HepG2 (cell line): ENCODE measurements at regions not wholly inside any gene's neighbourhood (a gene's known extent, or its start where the extent isn't known, plus 50 kb on each side); places are given as distances from the start of the nearest gene placed in this dataset.

Experiments used
- ATAC-seq: fragments of 200-7000 bp; cut with Tn5 transposase; 3 replicates; pipeline ENCODE4 v1.9.1; 2020; ENCODE audit warnings: mild to moderate bottlenecking, moderate library complexity
- BruUV-seq: library from RNA; stranded (reverse); fragments of 400-500 nt; replicated peaks from 2 replicates; lab custom pipeline; 2021; lab: Mats Ljungman, UMichigan
- CTCF ChIA-PET: fragments of 300-600 bp; formaldehyde crosslinking; extraction: SDS; loops from one replicate; lab custom pipeline; 2021; ENCODE audit warnings: low total read pairs, inconsistent platforms, low intra/inter-chr PET ratio; lab: Yijun Ruan, JAX
- POLR2A ChIA-PET: fragments of 350-600 bp; sonication (Branson Sonifier 250); formaldehyde crosslinking; loops from one replicate; lab custom pipeline; 2020; ENCODE audit warnings: antibody characterized with exemption, inconsistent platforms; lab: Yijun Ruan, JAX
- DNase-seq: peaks from one replicate; pipeline ENCODE4 v3.0.0-alpha.2; 2015; ENCODE audit warnings: low spot score
- FAIRE-seq: peaks from 3 replicates; lab custom pipeline; 2011; peaks lifted over from hg19 to GRCh38; lab: Jason Lieb, UNC
- H2AFZ ChIP-seq: one replicate; pipeline ENCODE4 v1.6.1; 2011; ENCODE audit warnings: low read length, inconsistent platforms
- H3K27ac ChIP-seq: fragments of 300-600 bp; 3 replicates; pipeline ENCODE4 v1.8.0; 2011; ENCODE audit warnings: mixed run types, mild to moderate bottlenecking, mixed read lengths, low read length, inconsistent platforms; ENCODE audit not compliant: insufficient read depth; ENCODE audit errors: extremely low read length
- H3K27me3 ChIP-seq, 2 experiments: fragments of 200-600 bp in 1 of 2; 2 replicates in 1 of 2; 3 replicates in 1 of 2; pipeline versions ENCODE4 v1.6.0 to v1.8.0; 2011; ENCODE audit warnings: low read length in 2 of 2, mild to moderate bottlenecking in 2 of 2, moderate library complexity in 2 of 2, inconsistent platforms in 1 of 2; ENCODE audit not compliant: insufficient read depth in 2 of 2, control insufficient read depth in 1 of 2
- H3K36me3 ChIP-seq, 2 experiments: fragments of 200-600 bp in 1 of 2; replicated peaks in 1 of 2; 2 replicates in 1 of 2; 3 replicates in 1 of 2; pipeline versions ENCODE4 v1.5.1 to v1.8.0; 2011; ENCODE audit warnings: low read length in 2 of 2, inconsistent platforms in 1 of 2; ENCODE audit not compliant: insufficient read depth in 2 of 2, control insufficient read depth in 1 of 2
- H3K4me1 ChIP-seq: 2 replicates; pipeline ENCODE4 v1.5.1; 2012; ENCODE audit warnings: low read length, inconsistent platforms; ENCODE audit not compliant: insufficient read depth
- H3K4me2 ChIP-seq: 2 replicates; pipeline ENCODE4 v1.6.0; 2011; ENCODE audit warnings: low read depth, low read length, inconsistent platforms
- H3K4me3 ChIP-seq, 3 experiments: fragments of 200-600 bp in 1 of 3; sonication (generic), shearing (Covaris generic) in 1 of 3; replicated peaks in 1 of 3; 2 replicates each; pipeline ENCODE4 v1.5.1; 2011 to 2016; ENCODE audit warnings: low read length in 3 of 3, inconsistent platforms in 2 of 3, low read depth in 2 of 3, mild to moderate bottlenecking in 2 of 3, control low read depth in 1 of 3, mixed read lengths in 1 of 3; ENCODE audit not compliant: insufficient read depth in 1 of 3
- H3K79me2 ChIP-seq: one replicate; pipeline ENCODE4 v1.6.1; 2011; ENCODE audit warnings: low read length, inconsistent platforms; ENCODE audit not compliant: insufficient read depth
- H3K9ac ChIP-seq: 2 replicates; pipeline ENCODE4 v1.6.0; 2011; ENCODE audit warnings: mild to moderate bottlenecking, low read depth, low read length, inconsistent platforms; ENCODE audit not compliant: insufficient read depth
- H3K9me3 ChIP-seq: 2 replicates; pipeline ENCODE4 v1.5.1; 2012; ENCODE audit warnings: mild to moderate bottlenecking, low read length
- H4K20me1 ChIP-seq: 2 replicates; pipeline ENCODE4 v1.6.0; 2011; ENCODE audit warnings: inconsistent platforms, mild to moderate bottlenecking, low read length, moderate library complexity; ENCODE audit not compliant: insufficient read depth
- GPN1 ChIP-seq: sonication (generic); formaldehyde crosslinking; IDR thresholded peaks from 2 replicates; pipeline ENCODE4 v1.5.1; 2020; ENCODE audit warnings: missing genetic modification reagents, borderline replicate concordance
- KMT2A ChIP-seq: sonication (generic); formaldehyde crosslinking; IDR thresholded peaks from 2 replicates; pipeline ENCODE4 v1.4.0; 2020; ENCODE audit warnings: missing genetic modification reagents
- SIX1 ChIP-seq: sonication (generic); formaldehyde crosslinking; IDR thresholded peaks from 2 replicates; pipeline ENCODE4 v1.4.0; 2020; ENCODE audit warnings: missing genetic modification reagents, borderline replicate concordance
- SOX13 ChIP-seq, 3 experiments: fragments of 450-650 bp in 1 of 3; sonication (generic) in 1 of 3; formaldehyde crosslinking in 1 of 3; IDR thresholded peaks in 2 of 3; conservative IDR thresholded peaks in 1 of 3; 2 replicates each; pipeline versions ENCODE4 v1.5.0 to v1.6.1; 2016 to 2020; ENCODE audit warnings: antibody characterized with exemption in 1 of 3, mild to moderate bottlenecking in 1 of 3, missing compliant biosample characterization in 1 of 3, missing genetic modification reagents in 1 of 3, moderate library complexity in 1 of 3
- XBP1 ChIP-seq: sonication (generic); formaldehyde crosslinking; IDR thresholded peaks from 2 replicates; pipeline ENCODE4 v1.5.0; 2020; ENCODE audit warnings: missing genetic modification reagents
- ZBTB8A ChIP-seq: sonication (generic); formaldehyde crosslinking; IDR thresholded peaks from 2 replicates; pipeline ENCODE4 v1.4.0; 2020; ENCODE audit warnings: mild to moderate bottlenecking, low read depth, missing genetic modification reagents, borderline replicate concordance
- ZNF180 ChIP-seq: sonication (generic); formaldehyde crosslinking; IDR thresholded peaks from 2 replicates; pipeline ENCODE4 v1.4.0; 2020; ENCODE audit warnings: low read depth, missing genetic modification reagents, borderline replicate concordance
- ZNF607 ChIP-seq: sonication (generic); formaldehyde crosslinking; IDR thresholded peaks from 2 replicates; pipeline ENCODE4 v1.5.1; 2020; ENCODE audit warnings: missing genetic modification reagents, mild to moderate bottlenecking, borderline replicate concordance
- ZNF674 ChIP-seq: sonication (generic); formaldehyde crosslinking; IDR thresholded peaks from 2 replicates; pipeline ENCODE4 v1.5.0; 2020; ENCODE audit warnings: low read depth, mild to moderate bottlenecking, missing genetic modification reagents
- ZNF747 ChIP-seq: sonication (generic); formaldehyde crosslinking; IDR thresholded peaks from 2 replicates; pipeline ENCODE4 v1.8.1; 2023; ENCODE audit warnings: missing genetic modification reagents, mild to moderate bottlenecking, borderline replicate concordance
- WGBS: methylation state at CpG from one replicate; pipeline ENCODE4 v1.1.6; 2017; ENCODE audit warnings: low lambda C conversion rate; 5-methylcytosine and 5-hydroxymethylcytosine counted together
- in situ Hi-C: cut with HindIII; loops from 2 replicates; pipeline ENCODE4 v1.10.0; 2017; ENCODE audit warnings: low pct_unique_long_range_greater_than_20kb; ENCODE audit not compliant: extremely low pct_ligation_motif_present
- intact Hi-C: fragments of 100-400 bp; cut with micrococcal nuclease; formaldehyde crosslinking; loops from one replicate; pipeline ENCODE4 v1.10.0; 2022; ENCODE audit not compliant: unreplicated experiment

GRCh38 chr5:97480313-97480712 lies 297.3 kb upstream of the RIOK2 start:
- TF ChIP-seq ZNF180 (CRISPR knock-in tag) (no peak), SOX13 (IDR thresholded peaks at IDR 0.05) (no peak), SOX13 (CRISPR knock-in tag; conservative IDR thresholded peaks at IDR 0.05 in 1 of 2, IDR thresholded peaks at IDR 0.05 in 1 of 2) (no peak), ZBTB8A (no peak), ZNF607 (CRISPR knock-in tag) (no peak), GPN1 (CRISPR knock-in tag) (no peak), XBP1 (CRISPR knock-in tag) (no peak), SIX1 (no peak), ZNF747 (CRISPR knock-in tag) (no peak), KMT2A (CRISPR knock-in tag) (no peak), ZNF674 (no peak)
- TF ChIP-seq, all 625 proteins: peak for 0
- ChIA-PET CTCF (no interaction called here), POLR2A (no interaction called here)
- H3K4me2 ChIP-seq: no peak overlapping the region
- BruUV-seq: no TSS peak
- FAIRE-seq (no peak), ATAC-seq (no peak), DNase-seq (no peak)
- H3K79me2 ChIP-seq: no peaks in the 10 kb centered on the region
- H3K9me3 ChIP-seq: no peaks in the 10 kb centered on the region
- no peaks in the 10 kb centered on the region for H3K36me3 ChIP-seq
- intact Hi-C loops: no loop called here
- no peak overlapping the region for H3K4me3 ChIP-seq
- no peaks in the 10 kb centered on the region for H3K27me3 ChIP-seq
- H3K4me1 ChIP-seq: no peaks in the 10 kb centered on the region
- H3K27ac ChIP-seq: no peak overlapping the region
- H4K20me1 ChIP-seq: no peaks in the 10 kb centered on the region
- no peak overlapping the region for H3K9ac ChIP-seq
- in situ Hi-C loops: no loop called here
- 2% methylated on average over 3 of the region's 3 CpGs for WGBS
- H2AFZ ChIP-seq: no peak overlapping the region
